H1 (cell line): ENCODE measurements at regions not wholly inside any gene's neighbourhood (a gene's known extent, or its start where the extent isn't known, plus 50 kb on each side); places are given as distances from the start of the nearest gene placed in this dataset.

Source experiments
- CTCF ChIA-PET: fragments of 300-600 bp; sonication (Branson Sonifier 250); formaldehyde crosslinking; loops from one replicate; lab custom pipeline; 2021; ENCODE audit not compliant: partially characterized antibody; lab: Charles Lee
- POLR2A ChIA-PET: fragments of 300-600 bp; sonication (Branson Sonifier 250); formaldehyde crosslinking; loops from one replicate; lab custom pipeline; 2021; ENCODE audit warnings: inconsistent platforms; ENCODE audit not compliant: partially characterized antibody; lab: Charles Lee
- DNase-seq, 2 experiments: peaks; one replicate each; pipeline versions ENCODE4 v3.0.0 to v3.0.0-alpha.2; 2010 to 2022; ENCODE audit warnings: low spot score in 2 of 2, low read depth in 1 of 2, mixed read lengths in 1 of 2
- FAIRE-seq: peaks from 2 replicates; lab custom pipeline; 2011; peaks lifted over from hg19 to GRCh38; lab: Jason Lieb, UNC
- H2AFZ ChIP-seq: 2 replicates; pipeline ENCODE4 v1.8.1; 2012; ENCODE audit warnings: low read length, inconsistent platforms
- H2AK5ac ChIP-seq: 2 replicates; pipeline ENCODE4 v1.6.1; 2013; ENCODE audit warnings: low read depth, low read length
- H2BK120ac ChIP-seq: replicated peaks from 2 replicates; pipeline ENCODE3; 2013; ENCODE audit warnings: low read depth, low read length, inconsistent platforms
- H2BK12ac ChIP-seq: 2 replicates; pipeline ENCODE4 v1.6.1; 2013; ENCODE audit warnings: low read depth, low read length
- H2BK15ac ChIP-seq: 2 replicates; pipeline ENCODE4 v1.6.1; 2013; ENCODE audit warnings: low read length
- H2BK20ac ChIP-seq: 2 replicates; pipeline ENCODE4 v1.6.1; 2013; ENCODE audit warnings: low read length
- H2BK5ac ChIP-seq: 2 replicates; pipeline ENCODE4 v1.6.1; 2013; ENCODE audit warnings: low read depth, low read length
- H3K14ac ChIP-seq: 2 replicates; pipeline ENCODE4 v1.6.1; 2013; ENCODE audit warnings: inconsistent platforms; ENCODE audit not compliant: insufficient read length
- H3K18ac ChIP-seq: 2 replicates; pipeline ENCODE4 v1.6.1; 2013; ENCODE audit warnings: low read length; ENCODE audit errors: extremely low read depth
- H3K23ac ChIP-seq: 2 replicates; pipeline ENCODE4 v1.6.1; 2013; ENCODE audit warnings: inconsistent platforms; ENCODE audit not compliant: insufficient read length
- H3K23me2 ChIP-seq: 2 replicates; pipeline ENCODE4 v1.6.1; 2013; ENCODE audit warnings: low read depth, low read length
- H3K27ac ChIP-seq: 2 replicates; pipeline ENCODE4 v1.6.1; 2011; ENCODE audit warnings: low read depth, low read length, inconsistent platforms
- H3K27me3 ChIP-seq, 4 experiments: replicated peaks in 1 of 4; 1 replicate in 1 of 4; 2 replicates in 3 of 4; pipeline versions ENCODE4 v1.6.1 to v1.8.1; 2011 to 2013; ENCODE audit warnings: low read length in 3 of 4, mild to moderate bottlenecking in 3 of 4, inconsistent platforms in 2 of 4, mixed read lengths in 2 of 4, moderate library complexity in 1 of 4; ENCODE audit not compliant: control insufficient read depth in 3 of 4, insufficient read depth in 3 of 4; ENCODE audit errors: extremely low read depth in 1 of 4
- H3K36me3 ChIP-seq, 4 experiments: 2 replicates each; pipeline versions ENCODE4 v1.6.1 to v1.8.1; 2011 to 2013; ENCODE audit warnings: mild to moderate bottlenecking in 4 of 4, low read length in 3 of 4, moderate library complexity in 2 of 4, control low read depth in 1 of 4, inconsistent platforms in 1 of 4; ENCODE audit not compliant: insufficient read depth in 4 of 4, control insufficient read depth in 2 of 4
- H3K4ac ChIP-seq: replicated peaks from 2 replicates; pipeline ENCODE3; 2013; ENCODE audit warnings: low read length, low read depth, mixed read lengths, inconsistent platforms; ENCODE audit not compliant: insufficient read length
- H3K4me1 ChIP-seq, 4 experiments: replicated peaks in 1 of 4; 1 replicate in 1 of 4; 2 replicates in 3 of 4; pipeline versions ENCODE4 v1.6.1 to v1.8.1; 2011 to 2013; ENCODE audit warnings: low read length in 3 of 4, inconsistent platforms in 2 of 4, mixed read lengths in 1 of 4; ENCODE audit not compliant: insufficient read depth in 4 of 4, control insufficient read depth in 3 of 4
- H3K4me2 ChIP-seq, 2 experiments: 2 replicates each; pipeline versions ENCODE4 v1.6.1 to v1.8.1; 2011 to 2013; ENCODE audit warnings: low read depth in 2 of 2, low read length in 2 of 2, control low read depth in 1 of 2, inconsistent platforms in 1 of 2, mild to moderate bottlenecking in 1 of 2; ENCODE audit not compliant: insufficient read depth in 1 of 2
- H3K4me3 ChIP-seq, 4 experiments: fragments of 200-600, 300-600 bp in 1 of 4; sonication (generic), shearing (Covaris generic), sonication (Bioruptor Twin) in 1 of 4; 2 replicates each; pipeline versions ENCODE4 v1.5.1 to v1.8.1; 2011 to 2016; ENCODE audit warnings: low read length in 4 of 4, low read depth in 3 of 4, control low read depth in 2 of 4, inconsistent platforms in 2 of 4, mild to moderate bottlenecking in 2 of 4, mixed read lengths in 1 of 4, moderate library complexity in 1 of 4; ENCODE audit not compliant: insufficient read depth in 2 of 4; ENCODE audit errors: extremely low read depth in 1 of 4
- H3K56ac ChIP-seq: replicated peaks from 2 replicates; pipeline ENCODE3; 2013; ENCODE audit warnings: low read depth, mild to moderate bottlenecking, mixed read lengths, low read length, inconsistent platforms; ENCODE audit not compliant: insufficient read length
- H3K79me1 ChIP-seq: 2 replicates; pipeline ENCODE4 v1.6.1; 2013; ENCODE audit warnings: low read depth, low read length, control low read depth
- H3K79me2 ChIP-seq, 2 experiments: 2 replicates each; pipeline versions ENCODE4 v1.6.1 to v1.8.1; 2012 to 2013; ENCODE audit warnings: low read length in 2 of 2, mild to moderate bottlenecking in 2 of 2, inconsistent platforms in 1 of 2; ENCODE audit not compliant: insufficient read depth in 2 of 2, control insufficient read depth in 1 of 2
- H3K9ac ChIP-seq, 4 experiments: replicated peaks in 1 of 4; 1 replicate in 1 of 4; 2 replicates in 3 of 4; pipeline versions ENCODE4 v1.6.1 to v1.8.1; 2011 to 2013; ENCODE audit warnings: low read depth in 3 of 4, low read length in 3 of 4, control low read depth in 2 of 4, mild to moderate bottlenecking in 2 of 4, moderate library complexity in 2 of 4, inconsistent platforms in 1 of 4; ENCODE audit errors: extremely low read depth in 1 of 4
- H3K9me3 ChIP-seq, 2 experiments: 2 replicates each; pipeline versions ENCODE4 v1.6.1 to v1.8.1; 2012 to 2013; ENCODE audit warnings: mild to moderate bottlenecking in 2 of 2, moderate library complexity in 2 of 2, control low read depth in 1 of 2, inconsistent platforms in 1 of 2, low read depth in 1 of 2, low read length in 1 of 2, mixed read lengths in 1 of 2; ENCODE audit not compliant: insufficient read depth in 2 of 2
- H4K20me1 ChIP-seq, 2 experiments: replicated peaks in 1 of 2; 2 replicates each; pipeline versions ENCODE3 to v1.8.1; 2011 to 2013; ENCODE audit warnings: inconsistent platforms in 2 of 2, low read length in 2 of 2, mild to moderate bottlenecking in 1 of 2; ENCODE audit not compliant: insufficient read depth in 2 of 2, control insufficient read depth in 1 of 2
- H4K5ac ChIP-seq: 2 replicates; pipeline ENCODE4 v1.6.1; 2013; ENCODE audit warnings: low read length, low read depth, mixed read lengths, inconsistent platforms; ENCODE audit not compliant: insufficient read length
- H4K8ac ChIP-seq: 2 replicates; pipeline ENCODE4 v1.8.0; 2013; ENCODE audit warnings: mild to moderate bottlenecking, moderate library complexity, low read length, inconsistent platforms; ENCODE audit not compliant: insufficient read depth; ENCODE audit errors: extremely low read depth
- H4K91ac ChIP-seq: replicated peaks from 2 replicates; pipeline ENCODE3; 2013; ENCODE audit warnings: low read length, mixed read lengths, inconsistent platforms; ENCODE audit not compliant: insufficient read length
- ATF3 ChIP-seq: IDR thresholded peaks from 2 replicates; pipeline ENCODE4 v1.6.1; 2011; ENCODE audit warnings: low read depth, mild to moderate bottlenecking, low read length; ENCODE audit not compliant: insufficient read depth
- BRCA1 ChIP-seq: IDR thresholded peaks from 2 replicates; pipeline ENCODE4 v1.6.1; 2012; ENCODE audit warnings: low read depth, low read length, improper control_type of control experiment
- CHD2 ChIP-seq: IDR thresholded peaks from 2 replicates; pipeline ENCODE4 v1.6.1; 2012; ENCODE audit warnings: low read length, improper control_type of control experiment
- FOSL1 ChIP-seq: IDR thresholded peaks from 2 replicates; pipeline ENCODE4 v1.6.1; 2011; ENCODE audit warnings: mild to moderate bottlenecking, low read depth, low read length, moderate library complexity; ENCODE audit not compliant: insufficient read depth
- HDAC6 ChIP-seq: IDR thresholded peaks from one replicate; pipeline ENCODE4 v1.7.1; 2012; ENCODE audit warnings: low read depth, mild to moderate bottlenecking, inconsistent platforms, low read length, moderate library complexity
- JUND ChIP-seq: IDR thresholded peaks from 2 replicates; pipeline ENCODE4 v1.6.1; 2011; ENCODE audit warnings: mild to moderate bottlenecking, improper control_type of control experiment, low read length
- KDM4A ChIP-seq: IDR thresholded peaks from one replicate; pipeline ENCODE4 v1.7.1; 2012; ENCODE audit warnings: low read depth, mild to moderate bottlenecking, moderate library complexity, low read length, inconsistent platforms; ENCODE audit not compliant: severe bottlenecking
- KDM5A ChIP-seq: fragments of 200-600 bp; IDR thresholded peaks from 2 replicates; pipeline ENCODE4 v1.7.1; 2012; ENCODE audit warnings: mild to moderate bottlenecking, low read length, inconsistent platforms, mixed read lengths
- NRF1 ChIP-seq: IDR thresholded peaks from 2 replicates; pipeline ENCODE4 v1.6.1; 2011; ENCODE audit warnings: mild to moderate bottlenecking, low read depth, low read length, improper control_type of control experiment
- POU5F1 ChIP-seq: IDR thresholded peaks from 2 replicates; pipeline ENCODE4 v1.6.1; 2011; ENCODE audit warnings: low read depth, mild to moderate bottlenecking, low read length, moderate library complexity
- RFX5 ChIP-seq: IDR thresholded peaks from 2 replicates; pipeline ENCODE4 v1.6.1; 2011; ENCODE audit warnings: low read depth, low read length, improper control_type of control experiment, borderline replicate concordance
- RNF2 ChIP-seq: fragments of 200-900, 300-1000 bp; sonication (generic); IDR thresholded peaks from 2 replicates; pipeline ENCODE4 v1.7.1; 2016; ENCODE audit warnings: borderline replicate concordance, low read depth, mild to moderate bottlenecking, antibody characterized with exemption, low read length; ENCODE audit not compliant: poor library complexity, severe bottlenecking; ENCODE audit errors: missing control alignments
- SRF ChIP-seq: IDR thresholded peaks from 2 replicates; pipeline ENCODE4 v1.6.1; 2011; ENCODE audit warnings: mild to moderate bottlenecking, low read depth, low read length, moderate library complexity
- TAF7 ChIP-seq: optimal IDR thresholded peaks from 2 replicates; pipeline ENCODE3; 2011; ENCODE audit warnings: low read depth, mild to moderate bottlenecking, inconsistent platforms, low read length, moderate library complexity, borderline replicate concordance
- TCF12 ChIP-seq: IDR thresholded peaks from 2 replicates; pipeline ENCODE4 v1.6.1; 2011; ENCODE audit warnings: low read depth, mild to moderate bottlenecking, low read length
- WGBS, 2 experiments: shearing (Covaris generic) in 1 of 2; methylation state at CpG; one replicate each; pipeline versions ENCODE4 v1.1.6 to v1.1.7; 2013 to 2015; ENCODE audit warnings: low lambda C conversion rate in 2 of 2, mixed read lengths in 2 of 2, inconsistent platforms in 1 of 2, low coverage in 1 of 2, missing lambda C conversion rate in 1 of 2; ENCODE audit not compliant: insufficient replicate concordance in 2 of 2, insufficient coverage in 1 of 2, insufficient read length in 1 of 2; ENCODE audit errors: extremely low coverage in 1 of 2, missing lambda C conversion rate in 1 of 2; 5-methylcytosine and 5-hydroxymethylcytosine counted together

GRCh38 chr22:48125416-48125815 is 1363.0 kb downstream of the TBC1D22A start:
- POLR2A ChIA-PET = no interaction called here
- H2BK20ac ChIP-seq = no peak overlapping the region
- H3K36me3 ChIP-seq = no peaks in the 10 kb centered on the region
- H4K20me1 ChIP-seq = no peaks in the 10 kb centered on the region
- 0 out of 4 replicates have a peak, but pooled peaks cover 0 to 2% of the 10 kb centered on the region in 2 experiments for H3K9me3 ChIP-seq
- no peak overlapping the region for H4K8ac ChIP-seq
- H3K4me3 ChIP-seq = no peak overlapping the region
- no peak overlapping the region for H4K5ac ChIP-seq
- TF ChIP-seq TAF7 (no peak), SRF (no peak), KDM4A (no peak), FOSL1 (no peak), ATF3 (no peak), KDM5A (no peak), RFX5 (no peak), RNF2 (no peak), CHD2 (no peak), POU5F1 (no peak), TCF12 (no peak), BRCA1 (no peak), JUND (no peak), HDAC6 (no peak), NRF1 (no peak)
- H4K91ac ChIP-seq = no peak overlapping the region
- H2AK5ac ChIP-seq = no peak overlapping the region
- no peak overlapping the region for H3K56ac ChIP-seq
- 79% methylated on average over 3 of the region's 3 CpGs; no CpG with 5 or more reads in 1 of the 2 experiments for WGBS, 2 experiments
- FAIRE-seq (no peak), DNase-seq (no peak)
- H3K27me3 ChIP-seq = no peaks in the 10 kb centered on the region
- no peaks in the 10 kb centered on the region for H3K79me1 ChIP-seq
- H3K4ac ChIP-seq = no peak overlapping the region
- H2BK15ac ChIP-seq = no peak overlapping the region
- H2BK120ac ChIP-seq = no peak overlapping the region
- no peaks in the 10 kb centered on the region for H3K4me1 ChIP-seq
- no peak overlapping the region for H3K23ac ChIP-seq
- no peak overlapping the region for H2AFZ ChIP-seq
- H3K4me2 ChIP-seq = no peak overlapping the region
- H2BK12ac ChIP-seq = no peak overlapping the region
- no peak overlapping the region for H3K14ac ChIP-seq
- H3K23me2 ChIP-seq = no peaks in the 10 kb centered on the region
- H2BK5ac ChIP-seq = no peak overlapping the region
- CTCF ChIA-PET = interaction anchor here (0.7 kb wide), 2 partner anchors 157 to 384 kb away, joined by 3 read pairs; no protein-coding TSS in a partner anchor
- no peaks in the 10 kb centered on the region for H3K79me2 ChIP-seq
- no peak overlapping the region for H3K18ac ChIP-seq
- no peak overlapping the region for H3K9ac ChIP-seq
- H3K27ac ChIP-seq = no peak overlapping the region
